ENCODE measurements at regions not wholly inside any gene's neighbourhood (a gene's known extent, or its start where the extent isn't known, plus 50 kb on each side); places are given as distances from the start of the nearest gene placed in this dataset.
"Not testable (repeated sequence)": the region's sequence is repeated elsewhere in the genome, so short reads cannot be mapped to it uniquely, and the experiment has no call there.

- no peak for DNase-seq (ENCODE audit: low spot score)
Observed at GRCh38 chr12:73984552-73984951, 553.1 kb upstream of the ATXN7L3B start.

DNA sequence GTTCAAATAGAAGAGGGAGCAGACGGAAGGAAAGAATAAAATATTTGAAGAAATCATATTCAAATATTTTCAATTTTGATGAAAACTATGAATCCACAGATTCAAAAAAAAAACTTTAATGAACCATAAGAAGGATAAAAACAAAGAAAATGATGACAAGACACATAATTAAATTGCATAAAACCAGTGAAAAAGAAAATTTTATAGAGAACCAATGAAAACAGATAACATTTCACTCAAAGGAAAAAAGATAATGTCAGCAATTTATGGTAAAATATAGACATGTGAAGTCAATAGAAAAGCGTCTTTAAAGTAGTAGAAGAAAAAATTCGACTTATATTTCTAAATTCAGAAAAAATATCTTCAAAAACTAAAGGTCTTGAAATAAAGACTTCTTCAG is 546.5 kb upstream of the ATXN7L3B start:
- DNase-seq (ENCODE audit: low spot score), result no peak

DNA sequence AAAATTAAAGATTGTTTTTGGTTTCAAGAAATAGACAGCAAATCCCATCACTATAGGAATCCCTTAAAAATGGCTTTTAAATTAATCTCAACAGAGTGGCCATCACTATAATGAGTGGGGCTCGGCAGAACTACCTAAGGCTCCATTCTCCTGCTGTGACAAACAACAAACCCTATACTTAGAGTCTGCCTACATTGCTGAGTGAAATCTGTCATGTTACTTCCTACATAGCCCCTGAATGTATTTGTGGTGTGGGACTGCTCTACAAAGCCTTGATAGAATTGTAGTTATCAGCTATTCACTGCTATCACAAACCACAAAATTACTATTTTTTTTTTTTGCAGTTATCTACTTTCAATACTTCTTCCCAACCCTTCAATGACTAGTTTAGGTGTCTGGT is 538.7 kb upstream of the ATXN7L3B start:
- DNase-seq (ENCODE audit: low spot score), result no peak

DNA sequence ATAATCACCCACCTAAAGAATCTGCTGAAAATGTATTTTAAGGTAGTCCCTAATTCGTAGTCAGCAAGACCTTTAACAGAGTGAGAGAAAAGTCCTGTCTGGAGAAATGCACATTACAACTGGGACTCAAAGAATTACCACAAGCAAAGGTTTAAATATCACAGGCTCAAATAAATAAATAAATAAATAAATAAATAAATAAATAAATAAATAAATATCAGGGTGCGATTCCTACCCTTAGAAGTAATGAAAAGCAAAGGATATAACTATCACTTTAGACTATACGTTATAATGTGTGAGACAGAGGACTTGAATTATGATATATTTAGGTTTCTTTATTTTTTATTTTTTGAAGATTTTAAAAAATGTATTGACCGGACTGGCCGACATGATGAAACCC is 522.5 kb upstream of the ATXN7L3B start:
- DNase-seq (ENCODE audit: low spot score), result no peak

- not testable (repeated sequence) for DNase-seq (ENCODE audit: low spot score)
Observed at GRCh38 chr12:74016324-74016723, 521.3 kb upstream of the ATXN7L3B start.

- DNase-seq (ENCODE audit: low spot score), result no peak
Observed at GRCh38 chr12:74018849-74019248, 518.8 kb upstream of the ATXN7L3B start.

DNA sequence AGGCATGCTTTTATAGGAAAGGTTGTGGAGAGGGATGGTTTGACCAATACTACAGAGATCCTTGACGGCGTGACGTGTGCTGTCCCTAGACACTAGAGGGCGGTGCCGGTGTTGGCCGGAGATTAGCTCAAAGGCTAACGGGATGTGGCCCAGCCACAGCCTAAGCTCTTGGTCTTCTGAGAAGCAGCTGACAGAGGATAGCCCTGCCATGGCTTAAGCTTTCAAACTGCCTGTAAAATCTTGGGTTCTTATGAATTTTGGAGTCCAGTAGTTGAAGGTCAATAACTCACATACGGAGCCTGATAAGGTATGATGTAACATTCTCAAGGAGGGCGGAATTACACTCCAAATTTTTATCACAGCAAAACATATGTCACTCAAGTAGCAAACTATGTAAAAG is 515.7 kb upstream of the ATXN7L3B start:
- no peak for DNase-seq (ENCODE audit: low spot score)

GRCh38 chr12:74031045-74031444 is 506.6 kb upstream of the ATXN7L3B start:
- no peak for DNase-seq (ENCODE audit: low spot score)

DNA sequence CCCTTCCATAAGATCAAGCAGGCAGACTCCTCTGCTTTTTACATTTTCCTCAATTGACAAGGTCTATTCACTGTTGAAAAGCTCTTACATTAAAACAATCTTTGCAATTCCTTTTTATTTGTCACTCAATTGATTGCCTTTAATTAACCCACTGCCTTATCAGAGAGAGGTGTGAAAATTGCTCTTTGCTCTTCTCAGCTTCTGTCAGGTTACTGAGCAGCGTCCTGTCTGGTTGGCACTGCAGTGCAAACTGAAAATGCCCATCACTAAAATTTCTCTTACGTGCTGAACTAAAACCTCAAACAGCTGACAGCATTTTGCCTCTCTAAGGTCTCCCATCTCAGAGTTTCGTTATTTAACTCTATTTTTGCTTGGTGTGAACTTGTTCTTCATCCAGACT is 504.1 kb upstream of the ATXN7L3B start:
- no peak for DNase-seq (ENCODE audit: low spot score)

- DNase-seq (ENCODE audit: low spot score), result not testable (repeated sequence)
Observed at GRCh38 chr12:74039138-74039537, 498.5 kb upstream of the ATXN7L3B start.

DNA sequence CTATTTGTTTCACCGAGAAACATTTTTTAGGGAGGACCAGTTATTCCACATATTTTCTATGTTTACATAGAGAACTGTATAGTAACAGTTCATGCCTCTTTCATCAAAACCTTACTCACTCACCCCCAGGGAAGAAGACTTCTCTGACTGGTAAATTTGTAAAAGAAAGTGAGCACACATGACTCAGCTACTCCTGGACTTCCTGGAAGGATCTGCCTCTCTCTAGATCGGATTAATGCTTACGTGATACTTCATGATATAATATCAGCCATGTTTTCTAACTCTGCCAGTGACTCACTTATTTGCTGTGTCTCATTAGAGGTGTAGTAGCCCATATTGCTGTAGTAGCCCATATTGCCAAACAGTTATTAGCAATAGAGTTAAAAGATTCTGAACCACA is 494.3 kb upstream of the ATXN7L3B start:
- no peak for DNase-seq (ENCODE audit: low spot score)

DNA sequence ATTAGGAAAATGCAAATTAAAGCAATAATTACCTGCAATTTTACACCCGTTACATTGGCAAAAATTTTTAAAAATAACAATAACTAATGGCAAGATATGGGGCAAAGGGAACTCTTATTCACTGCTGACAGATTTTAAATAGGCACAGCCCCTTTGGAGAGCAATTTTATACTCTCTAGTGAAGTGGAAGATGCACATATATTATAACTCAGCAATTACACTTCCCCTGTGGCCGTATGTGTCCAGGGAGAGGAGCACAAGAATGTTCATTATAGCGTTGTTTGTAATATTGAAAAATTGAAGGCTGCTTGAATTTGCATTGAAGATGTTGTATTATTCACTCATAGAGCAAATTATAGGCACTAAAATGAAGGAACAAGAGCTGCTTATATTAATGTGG is 488.3 kb upstream of the ATXN7L3B start:
- DNase-seq (ENCODE audit: low spot score), result no peak

DNA sequence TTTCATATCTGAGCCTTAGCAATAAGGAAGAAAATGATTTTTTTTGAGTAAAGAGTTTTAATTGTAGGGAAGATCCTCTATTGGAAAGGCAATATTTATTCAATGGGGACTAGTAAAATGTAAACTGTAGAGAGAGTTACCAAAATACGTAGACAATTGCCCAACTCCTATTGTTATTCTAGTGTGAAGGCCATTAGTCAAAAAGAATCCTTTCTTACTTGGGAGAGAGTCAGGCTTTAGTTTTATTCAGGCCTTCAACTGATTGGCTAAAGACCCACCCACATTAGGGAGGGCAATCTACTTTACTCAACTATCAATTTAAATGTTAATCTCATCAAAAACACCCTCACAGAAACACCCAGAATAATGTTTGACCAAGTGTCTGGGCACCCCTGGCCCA is 485.8 kb upstream of the ATXN7L3B start:
- no peak for DNase-seq (ENCODE audit: low spot score)

- no peak for DNase-seq (ENCODE audit: low spot score)
Observed at GRCh38 chr12:74066476-74066875, 471.2 kb upstream of the ATXN7L3B start.

- no peak for DNase-seq (ENCODE audit: low spot score)
Observed at GRCh38 chr12:74071182-74071581, 466.5 kb upstream of the ATXN7L3B start.

- no peak for DNase-seq (ENCODE audit: low spot score)
Observed at GRCh38 chr12:74076918-74077317, 460.7 kb upstream of the ATXN7L3B start.

- DNase-seq (ENCODE audit: low spot score), result no peak
Observed at GRCh38 chr12:74105434-74105833, 432.2 kb upstream of the ATXN7L3B start.

DNA sequence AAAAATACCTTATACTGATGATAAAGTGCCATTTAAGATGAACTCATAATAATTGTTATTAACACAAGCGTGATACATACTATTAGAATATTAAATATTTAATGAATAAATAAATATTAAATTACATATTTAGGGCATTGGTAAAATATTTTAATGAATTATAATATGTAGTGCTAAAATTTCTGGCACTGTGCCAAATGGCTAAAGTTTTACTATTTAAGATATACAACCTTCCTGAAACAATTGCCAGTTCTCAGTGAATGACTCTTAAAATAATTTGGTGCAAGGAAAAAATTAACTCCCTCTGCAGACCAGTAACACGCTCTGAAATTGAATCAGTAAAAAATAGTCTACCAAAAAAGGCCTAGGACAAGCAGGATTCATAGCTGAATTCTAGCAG is 428.9 kb upstream of the ATXN7L3B start:
- no peak for DNase-seq (ENCODE audit: low spot score)

- DNase-seq (ENCODE audit: low spot score), result no peak
Observed at GRCh38 chr12:74111688-74112360, 425.8 kb upstream of the ATXN7L3B start.

GRCh38 chr12:74119811-74120362 is 417.7 kb upstream of the ATXN7L3B start:
- no peak for DNase-seq (ENCODE audit: low spot score)

- no peak for DNase-seq (ENCODE audit: low spot score)
Observed at GRCh38 chr12:74120644-74121043, 417.0 kb upstream of the ATXN7L3B start.

DNA sequence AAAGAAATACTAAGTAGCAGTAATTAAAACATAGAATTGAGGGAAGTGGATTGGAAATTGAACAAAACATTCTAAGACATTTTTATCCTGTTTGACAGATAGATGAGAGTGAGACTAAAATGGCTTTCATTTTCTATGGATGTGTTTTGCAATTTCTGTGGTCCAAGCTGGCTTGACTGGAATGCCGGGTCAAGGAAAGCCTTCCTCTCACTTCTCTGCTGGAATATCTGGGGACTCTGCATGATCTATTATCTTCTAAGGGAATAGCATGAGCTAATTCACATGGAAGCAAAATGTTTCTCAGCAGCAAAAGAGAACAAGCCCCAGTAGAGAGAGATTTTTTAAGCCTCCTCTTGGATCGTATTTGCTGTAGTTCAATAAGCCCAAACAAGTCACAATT is 407.9 kb upstream of the ATXN7L3B start:
- no peak for DNase-seq (ENCODE audit: low spot score)

- no peak for DNase-seq (ENCODE audit: low spot score)
Observed at GRCh38 chr12:74144396-74144795, 393.2 kb upstream of the ATXN7L3B start.

DNA sequence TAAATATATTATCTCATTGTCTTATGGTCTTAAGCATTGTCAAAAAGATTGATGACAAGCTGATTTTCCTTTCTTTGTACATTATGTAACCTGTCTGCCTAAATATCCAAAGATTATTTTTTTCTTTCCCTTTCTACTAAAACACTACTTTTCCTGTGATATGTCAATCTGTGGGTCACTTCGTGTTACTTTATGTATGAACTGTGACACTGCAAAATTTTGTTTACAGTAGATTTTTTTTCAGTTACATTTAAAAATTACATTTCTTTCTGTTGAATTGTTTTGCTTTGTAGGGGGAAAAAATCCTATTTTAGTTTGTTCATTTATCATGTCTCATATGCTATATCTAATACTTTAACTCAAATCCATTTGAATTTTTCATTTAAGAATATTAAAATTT is 392.3 kb upstream of the ATXN7L3B start:
- DNase-seq (ENCODE audit: low spot score), result no peak
